Neuronal stem cell (in vitro differentiated cells): ENCODE measurements at regions not wholly inside any gene's neighbourhood (a gene's known extent, or its start where the extent isn't known, plus 50 kb on each side); places are given as distances from the start of the nearest gene placed in this dataset.

Experiments
- DNase-seq: peaks from one replicate; pipeline ENCODE4 v3.0.0-alpha.2; 2013; ENCODE audit warnings: low spot score
- H2AFZ ChIP-seq: one replicate; pipeline ENCODE4 v1.6.1; 2013; ENCODE audit warnings: mild to moderate bottlenecking, low read length, inconsistent platforms
- H2AK5ac ChIP-seq: 2 replicates; pipeline ENCODE4 v1.6.1; 2013; ENCODE audit warnings: low read depth, mild to moderate bottlenecking, inconsistent platforms, low read length, moderate library complexity, mixed read lengths
- H2BK120ac ChIP-seq: 2 replicates; pipeline ENCODE4 v1.6.1; 2013; ENCODE audit warnings: low read depth, mild to moderate bottlenecking, inconsistent platforms, low read length, moderate library complexity, mixed read lengths
- H2BK12ac ChIP-seq: one replicate; pipeline ENCODE4 v1.6.1; 2013; ENCODE audit warnings: low read length, inconsistent platforms
- H2BK15ac ChIP-seq: 2 replicates; pipeline ENCODE4 v1.6.1; 2013; ENCODE audit warnings: mild to moderate bottlenecking, low read length, inconsistent platforms, mixed read lengths
- H2BK5ac ChIP-seq: one replicate; pipeline ENCODE4 v1.6.1; 2013; ENCODE audit warnings: inconsistent platforms, mild to moderate bottlenecking, low read length, moderate library complexity
- H3K14ac ChIP-seq: one replicate; pipeline ENCODE4 v1.6.1; 2013; ENCODE audit warnings: low read length, inconsistent platforms
- H3K18ac ChIP-seq: 2 replicates; pipeline ENCODE4 v1.6.1; 2013; ENCODE audit warnings: low read length, inconsistent platforms
- H3K23ac ChIP-seq: 2 replicates; pipeline ENCODE4 v1.6.1; 2013; ENCODE audit warnings: low read depth, mild to moderate bottlenecking, mixed read lengths, low read length, inconsistent platforms; ENCODE audit not compliant: poor library complexity
- H3K27ac ChIP-seq: replicated peaks from 3 replicates; pipeline ENCODE4 v1.5.1; 2013; ENCODE audit warnings: low read length, inconsistent platforms
- H3K27me3 ChIP-seq, 3 experiments: 2 replicates each; pipeline ENCODE4 v1.6.1; 2013; ENCODE audit warnings: low read length in 3 of 3, mild to moderate bottlenecking in 2 of 3, inconsistent platforms in 1 of 3, low read depth in 1 of 3, mixed read lengths in 1 of 3, moderate library complexity in 1 of 3; ENCODE audit not compliant: control insufficient read depth in 3 of 3, insufficient read depth in 3 of 3
- H3K36me3 ChIP-seq, 2 donors: replicated peaks in 1 of 2; 2 replicates each; pipeline ENCODE4 v1.6.1; 2013; ENCODE audit warnings: low read length in 2 of 2; ENCODE audit not compliant: control insufficient read depth in 2 of 2, insufficient read depth in 2 of 2
- H3K4ac ChIP-seq: 2 replicates; pipeline ENCODE4 v1.6.1; 2013; ENCODE audit warnings: inconsistent platforms, mild to moderate bottlenecking, low read length, moderate library complexity
- H3K4me1 ChIP-seq, 2 donors: 1 replicate in 1 of 2; 2 replicates in 1 of 2; pipeline ENCODE4 v1.6.1; 2013; ENCODE audit warnings: low read length in 2 of 2, low read depth in 1 of 2; ENCODE audit not compliant: control insufficient read depth in 2 of 2, insufficient read depth in 1 of 2
- H3K4me2 ChIP-seq: one replicate; pipeline ENCODE4 v1.6.1; 2013; ENCODE audit warnings: mild to moderate bottlenecking, low read length, inconsistent platforms; ENCODE audit not compliant: insufficient read depth, poor library complexity, severe bottlenecking
- H3K4me3 ChIP-seq, 2 donors: 2 replicates each; pipeline ENCODE4 v1.5.1; 2013; ENCODE audit warnings: low read length in 2 of 2, mild to moderate bottlenecking in 2 of 2, inconsistent platforms in 1 of 2, moderate library complexity in 1 of 2
- H3K79me1 ChIP-seq: one replicate; pipeline ENCODE4 v1.6.1; 2013; ENCODE audit warnings: low read depth, mild to moderate bottlenecking, inconsistent platforms, low read length, moderate library complexity
- H3K9ac ChIP-seq: one replicate; pipeline ENCODE4 v1.6.1; 2013; ENCODE audit warnings: mild to moderate bottlenecking, low read depth, low read length, inconsistent platforms; ENCODE audit not compliant: poor library complexity
- H3K9me3 ChIP-seq, 2 donors: replicated peaks in 1 of 2; 2 replicates each; pipeline versions ENCODE3 to v1.6.1; 2013; ENCODE audit warnings: low read length in 2 of 2, mild to moderate bottlenecking in 2 of 2, inconsistent platforms in 1 of 2, low read depth in 1 of 2, mixed read lengths in 1 of 2, moderate library complexity in 1 of 2; ENCODE audit not compliant: control insufficient read depth in 2 of 2, insufficient read depth in 1 of 2
- H4K8ac ChIP-seq: one replicate; pipeline ENCODE4 v1.6.1; 2013; ENCODE audit warnings: low read depth, mild to moderate bottlenecking, inconsistent platforms, low read length, moderate library complexity
- H4K91ac ChIP-seq: one replicate; pipeline ENCODE4 v1.6.1; 2013; ENCODE audit warnings: low read length, low read depth, mild to moderate bottlenecking, inconsistent platforms; ENCODE audit not compliant: poor library complexity
- WGBS, 2 donors: extraction: QIAGEN DNeasy Blood & Tissue Kit; methylation state at CpG; one replicate each; pipeline ENCODE4 v1.1.7; 2013; ENCODE audit warnings: missing lambda C conversion rate in 2 of 2, mixed read lengths in 1 of 2; ENCODE audit not compliant: insufficient read length in 2 of 2, insufficient replicate concordance in 1 of 2; ENCODE audit errors: extremely low coverage in 2 of 2; 5-methylcytosine and 5-hydroxymethylcytosine counted together

- Histone ChIP-seq H4K8ac (no peak overlapping the region), H3K4me1 (no peaks in the 10 kb centered on the region), H3K23ac (no peak overlapping the region), H2AK5ac (no peak overlapping the region), H3K27me3 (no peaks in the 10 kb centered on the region), H3K4me2 (no peak overlapping the region), H2BK12ac (no peak overlapping the region), H3K4ac (no peak overlapping the region), H3K9me3 (no peaks in the 10 kb centered on the region), H3K4me3 (no peak overlapping the region), H2AFZ (no peak overlapping the region), H3K27ac (no peak overlapping the region), H3K18ac (no peak overlapping the region), H4K91ac (no peak overlapping the region), H2BK5ac (no peak overlapping the region), H2BK120ac (no peak overlapping the region), H3K14ac (no peak overlapping the region), H3K9ac (no peak overlapping the region), H3K79me1 (no peaks in the 10 kb centered on the region), H3K36me3 (no peaks in the 10 kb centered on the region), H2BK15ac (no peak overlapping the region)
- no peak for DNase-seq
- no CpG with 5 or more reads among the region's 7 CpGs for WGBS, 2 donors
These were observed 224.1 kb upstream of the DAB2 start for GRCh38 chr5:39648848-39649227.

DNA sequence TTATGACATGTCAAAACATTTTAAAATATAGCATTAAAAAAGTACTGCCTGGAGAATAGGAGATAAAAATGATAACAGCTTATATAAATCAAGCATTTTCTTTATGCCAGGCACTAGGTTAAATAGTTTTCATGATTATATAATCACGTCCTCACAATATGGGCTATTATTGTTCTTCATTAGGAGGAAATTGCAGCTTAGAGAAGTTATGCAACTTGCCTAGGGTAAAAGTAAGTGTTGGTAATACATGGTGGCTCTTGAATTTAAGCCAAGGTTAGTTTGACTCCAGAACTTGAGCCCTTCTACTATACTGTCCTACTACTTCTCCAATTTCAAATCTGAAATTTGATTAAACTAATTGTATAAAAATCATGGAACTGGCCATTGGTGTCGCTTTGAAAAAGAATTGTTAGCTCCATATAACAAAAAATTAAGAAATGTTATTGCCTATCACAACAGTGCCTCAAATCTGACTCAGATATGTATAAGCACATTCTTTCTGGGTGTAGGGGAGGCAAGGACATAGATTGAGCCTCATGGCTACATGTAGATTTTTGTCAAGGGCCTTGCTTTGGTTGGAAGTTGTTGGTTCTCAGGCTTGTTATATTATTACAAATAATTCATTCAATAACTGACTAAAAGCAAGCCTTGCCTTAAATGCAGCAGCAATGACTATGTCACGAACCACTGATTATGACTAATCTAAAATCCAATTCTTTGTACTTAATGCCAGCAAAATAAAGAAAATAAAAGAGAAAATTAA, 223.5 kb upstream of the DAB2 start:
- no peaks in the 10 kb centered on the region for H3K4me1 ChIP-seq
- H2BK12ac ChIP-seq: no peak overlapping the region
- no peak overlapping the region for H3K14ac ChIP-seq
- no peak overlapping the region for H2BK120ac ChIP-seq
- H3K36me3 ChIP-seq: no peaks in the 10 kb centered on the region
- H3K4me2 ChIP-seq: no peak overlapping the region
- no peak overlapping the region for H4K8ac ChIP-seq
- no peak overlapping the region for H4K91ac ChIP-seq
- no peaks in the 10 kb centered on the region for H3K27me3 ChIP-seq
- no peak overlapping the region for H2AFZ ChIP-seq
- H3K4ac ChIP-seq: no peak overlapping the region
- no peak overlapping the region for H3K23ac ChIP-seq
- no CpG with 5 or more reads among the region's 3 CpGs for WGBS, 2 donors
- no peak overlapping the region for H3K27ac ChIP-seq
- no peaks in the 10 kb centered on the region for H3K9me3 ChIP-seq
- no peak for DNase-seq
- H2AK5ac ChIP-seq: no peak overlapping the region
- H3K4me3 ChIP-seq: no peak overlapping the region
- no peak overlapping the region for H3K18ac ChIP-seq
- H2BK5ac ChIP-seq: no peak overlapping the region
- H2BK15ac ChIP-seq: no peak overlapping the region
- H3K9ac ChIP-seq: no peak overlapping the region
- H3K79me1 ChIP-seq: no peaks in the 10 kb centered on the region

DNA sequence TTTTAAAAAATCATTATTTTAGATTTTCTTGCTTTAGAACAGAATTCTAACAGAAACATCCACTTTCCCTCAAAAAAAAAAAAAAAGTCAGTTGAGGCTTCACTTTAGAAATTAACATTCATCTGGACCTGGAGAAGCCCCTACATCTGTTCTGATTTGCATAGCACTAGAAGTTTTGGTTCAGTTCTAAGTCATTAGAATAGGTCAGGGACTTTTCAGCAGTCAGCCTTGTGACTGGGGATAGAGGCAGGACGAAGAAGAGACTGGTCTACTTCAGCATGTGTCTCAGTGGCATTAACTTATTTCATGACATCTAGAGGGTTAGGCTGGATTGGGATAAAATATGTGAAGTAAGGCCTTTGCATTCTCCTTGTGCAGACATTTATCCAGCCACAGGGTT, 215.8 kb upstream of the DAB2 start:
- H2BK12ac ChIP-seq: no peak overlapping the region
- DNase-seq: no peak
- H2AFZ ChIP-seq: no peak overlapping the region
- no peaks in the 10 kb centered on the region for H3K4me1 ChIP-seq
- H3K23ac ChIP-seq: no peak overlapping the region
- WGBS, 2 donors: no CpG with 5 or more reads among the region's 1 CpG
- H2AK5ac ChIP-seq: no peak overlapping the region
- no peaks in the 10 kb centered on the region for H3K9me3 ChIP-seq
- no peak overlapping the region for H3K18ac ChIP-seq
- no peaks in the 10 kb centered on the region for H3K36me3 ChIP-seq
- H4K8ac ChIP-seq: no peak overlapping the region
- no peaks in the 10 kb centered on the region for H3K79me1 ChIP-seq
- H3K14ac ChIP-seq: no peak overlapping the region
- no peak overlapping the region for H2BK15ac ChIP-seq
- H3K4me2 ChIP-seq: no peak overlapping the region
- H2BK5ac ChIP-seq: no peak overlapping the region
- H4K91ac ChIP-seq: no peak overlapping the region
- no peak overlapping the region for H3K4me3 ChIP-seq
- no peak overlapping the region for H3K27ac ChIP-seq
- no peaks in the 10 kb centered on the region for H3K27me3 ChIP-seq
- no peak overlapping the region for H3K4ac ChIP-seq
- no peak overlapping the region for H2BK120ac ChIP-seq
- no peak overlapping the region for H3K9ac ChIP-seq

- no peak overlapping the region for H4K91ac ChIP-seq
- no peak overlapping the region for H2BK15ac ChIP-seq
- no peak overlapping the region for H2BK12ac ChIP-seq
- no peak overlapping the region for H2BK120ac ChIP-seq
- no peak for DNase-seq
- no peak overlapping the region for H3K14ac ChIP-seq
- H2AFZ ChIP-seq: no peak overlapping the region
- no peak overlapping the region for H3K4me2 ChIP-seq
- H3K4me1 ChIP-seq: no peaks in the 10 kb centered on the region
- no peak overlapping the region for H3K23ac ChIP-seq
- H4K8ac ChIP-seq: no peak overlapping the region
- H3K79me1 ChIP-seq: no peaks in the 10 kb centered on the region
- H3K9me3 ChIP-seq: no peaks in the 10 kb centered on the region
- no peak overlapping the region for H3K9ac ChIP-seq
- H2BK5ac ChIP-seq: no peak overlapping the region
- H3K4me3 ChIP-seq: no peak overlapping the region
- no CpG with 5 or more reads among the region's 3 CpGs for WGBS, 2 donors
- H3K27ac ChIP-seq: no peak overlapping the region
- no peak overlapping the region for H2AK5ac ChIP-seq
- no peak overlapping the region for H3K4ac ChIP-seq
- H3K36me3 ChIP-seq: no peaks in the 10 kb centered on the region
- no peaks in the 10 kb centered on the region for H3K27me3 ChIP-seq
- H3K18ac ChIP-seq: no peak overlapping the region
These were observed 214.9 kb upstream of the DAB2 start for GRCh38 chr5:39639618-39640089.
